Ovary (tissue), 7 donors: ENCODE measurements at regions not wholly inside any gene's neighbourhood (a gene's known extent, or its start where the extent isn't known, plus 50 kb on each side); places are given as distances from the start of the nearest gene placed in this dataset.

Experiments
- DNase-seq, 5 donors: peaks; one replicate each; pipeline ENCODE4 v3.0.0-alpha.2; 2019 to 2020
- H3K27ac ChIP-seq, 2 donors: fragments of 200-600 bp; one replicate each; pipeline versions ENCODE4 v1.5.1 to v1.8.0; 2019 to 2022
- H3K27me3 ChIP-seq: fragments of 200-600 bp; one replicate; pipeline ENCODE4 v1.8.0; 2022
- H3K36me3 ChIP-seq: fragments of 200-600 bp; sonication (generic); one replicate; pipeline ENCODE4 v1.5.1; 2019
- H3K4me1 ChIP-seq: one replicate; pipeline ENCODE4 v1.8.1; 2013; ENCODE audit warnings: mild to moderate bottlenecking, moderate library complexity; ENCODE audit not compliant: insufficient read depth
- H3K4me3 ChIP-seq: fragments of 200-600 bp; sonication (generic); one replicate; pipeline ENCODE4 v1.5.1; 2017
- H3K9me3 ChIP-seq, 2 donors: fragments of 200-600 bp in 1 of 2; sonication (generic) in 1 of 2; one replicate each; pipeline versions ENCODE4 v1.5.1 to v1.8.1; 2013 to 2019; ENCODE audit warnings: mild to moderate bottlenecking in 1 of 2, moderate library complexity in 1 of 2
- CTCF ChIP-seq, 3 donors: fragments of 450-650 bp in 2 of 3; fragments of 200-600 bp in 1 of 3; IDR thresholded peaks; one replicate each; pipeline versions ENCODE4 v1.5.1 to v1.8.0; 2016 to 2022; ENCODE audit warnings: antibody characterized with exemption in 3 of 3, mild to moderate bottlenecking in 1 of 3
- EP300 ChIP-seq: sonication (generic); formaldehyde crosslinking; IDR thresholded peaks from one replicate; pipeline ENCODE4 v1.6.1; 2017; ENCODE audit warnings: antibody characterized with exemption
- POLR2A ChIP-seq: fragments of 450-650 bp; IDR thresholded peaks from one replicate; pipeline ENCODE4 v1.6.1; 2017; ENCODE audit warnings: antibody characterized with exemption, mild to moderate bottlenecking, moderate library complexity
- WGBS, 3 donors: extraction: QIAGEN DNeasy Blood & Tissue Kit in 1 of 3; methylation state at CpG; one replicate each; pipeline versions ENCODE4 v1.1.5 to v1.1.7; 2013 to 2017; 5-methylcytosine and 5-hydroxymethylcytosine counted together
- intact Hi-C, 4 donors: fragments of 100-400 bp; cut with DNase I; formaldehyde crosslinking; loops; one replicate each; pipeline versions ENCODE4 v1.11.0 to v1.15.1; 2022 to 2023
- donor health status: DM: no; HTN: no; CAD: no; lungs with moderate emphysema.
- donor health status: DM: no; HTN: no; CAD: no.
- donor health status: Bipolar disorder and iron deficiency.
- donor health status: DM: no; HTN: no; CAD: no.
- donor health status: DM: yes; HTN: yes; CAD: no.

GRCh38 chr13:107450931-107451330 lies 764.4 kb downstream of the LIG4 start:
- Histone ChIP-seq H3K27ac (no peak overlapping the region), H3K4me1 (no peaks in the 10 kb centered on the region), H3K9me3 (no peaks in the 10 kb centered on the region), H3K4me3 (no peak overlapping the region), H3K36me3 (no peaks in the 10 kb centered on the region), H3K27me3 (no peaks in the 10 kb centered on the region)
- no peak for TF ChIP-seq CTCF (IDR thresholded peaks at IDR 0.05)
- no peak for TF ChIP-seq EP300
- no peak for TF ChIP-seq POLR2A
- intact Hi-C loops, result no loop called here
- WGBS, 3 donors, result 31 to 54% (median 42%) methylated on average over 10 of the region's 10 CpGs
- peak in 2 of 5 donors; percentile 34 to 36 for DNase-seq

- Histone ChIP-seq H3K4me3 (no peak overlapping the region), H3K27ac (no peak overlapping the region)
- 74 to 82% (median 79%) methylated on average over 6 of the region's 6 CpGs for WGBS, 3 donors
Observed at GRCh38 chr13:107450431-107450830, 764.9 kb downstream of the LIG4 start.

GRCh38 chr13:107447591-107447990 lies 767.7 kb downstream of the LIG4 start:
- TF ChIP-seq POLR2A (no peak), EP300 (no peak), CTCF (IDR thresholded peaks at IDR 0.05) (no peak)
- H3K27ac ChIP-seq, result no peak overlapping the region
- intact Hi-C loops, result no loop called here
- no peaks in the 10 kb centered on the region for H3K4me1 ChIP-seq
- DNase-seq, result no peak
- no peaks in the 10 kb centered on the region for H3K9me3 ChIP-seq
- 75 to 87% (median 86%) methylated on average over 4 of the region's 4 CpGs for WGBS, 3 donors
- H3K4me3 ChIP-seq, result no peak overlapping the region
- no peaks in the 10 kb centered on the region for H3K27me3 ChIP-seq
- H3K36me3 ChIP-seq, result no peaks in the 10 kb centered on the region

More at GRCh38 chr13:107450431-107450830, 764.9 kb downstream of the LIG4 start:
- no peaks in the 10 kb centered on the region for H3K36me3 ChIP-seq
- no peaks in the 10 kb centered on the region for H3K9me3 ChIP-seq
- intact Hi-C loops, result no loop called here
- TF ChIP-seq CTCF (IDR thresholded peaks at IDR 0.05) (no peak), POLR2A (no peak), EP300 (no peak)
- H3K4me1 ChIP-seq, result no peaks in the 10 kb centered on the region
- no peak for DNase-seq
- H3K27me3 ChIP-seq, result no peaks in the 10 kb centered on the region

- 76 to 83% (median 80%) methylated on average over 3 of the region's 3 CpGs for WGBS, 3 donors
- no peaks in the 10 kb centered on the region for H3K9me3 ChIP-seq
- no peak overlapping the region for H3K27ac ChIP-seq
- no peak overlapping the region for H3K4me3 ChIP-seq
- no peak for DNase-seq
- no peaks in the 10 kb centered on the region for H3K27me3 ChIP-seq
- H3K4me1 ChIP-seq, result no peaks in the 10 kb centered on the region
- TF ChIP-seq EP300 (no peak), POLR2A (no peak), CTCF (IDR thresholded peaks at IDR 0.05) (no peak)
- intact Hi-C loops, result no loop called here
- H3K36me3 ChIP-seq, result no peaks in the 10 kb centered on the region
Observed at GRCh38 chr13:107441279-107441678, 774.1 kb downstream of the LIG4 start.

GRCh38 chr13:107438251-107438650 lies 777.1 kb downstream of the LIG4 start:
- no peaks in the 10 kb centered on the region for H3K36me3 ChIP-seq
- H3K27ac ChIP-seq, result no peak overlapping the region
- no peak for TF ChIP-seq EP300
- TF ChIP-seq POLR2A, result no peak
- H3K4me3 ChIP-seq, result no peak overlapping the region
- H3K9me3 ChIP-seq, result no peaks in the 10 kb centered on the region
- no peak for DNase-seq
- H3K27me3 ChIP-seq, result no peaks in the 10 kb centered on the region
- intact Hi-C loops, result no loop called here
- WGBS, 3 donors, result 76 to 92% (median 83%) methylated on average over 1 of the region's 1 CpG
- no peaks in the 10 kb centered on the region for H3K4me1 ChIP-seq
